ENCODE measurements at regions not wholly inside any gene's neighbourhood (a gene's known extent, or its start where the extent isn't known, plus 50 kb on each side); places are given as distances from the start of the nearest gene placed in this dataset.

- no peak for DNase-seq (ENCODE audit: low read depth)
These were observed 70.1 kb upstream of the TMLHE start for GRCh38 chrX:155682834-155683233.

GRCh38 chrX:155679715-155680114 is 67.0 kb upstream of the TMLHE start:
- no peak for DNase-seq (ENCODE audit: low read depth)

- DNase-seq (ENCODE audit: low read depth): no peak
These were observed 60.6 kb upstream of the TMLHE start for GRCh38 chrX:155673338-155673737.

GRCh38 chrX:155666741-155667140 is 54.0 kb upstream of the TMLHE start:
- no peak for DNase-seq (ENCODE audit: low read depth)

All from HS-5 (cell line).